HG03159 (cell line): ENCODE measurements at regions not wholly inside any gene's neighbourhood (a gene's known extent, or its start where the extent isn't known, plus 50 kb on each side); places are given as distances from the start of the nearest gene placed in this dataset.
"Not testable (repeated sequence)": the region's sequence is repeated elsewhere in the genome, so short reads cannot be mapped to it uniquely, and the experiment has no call there.

Experiments used
- ATAC-seq: cut with Tn5 transposase; IDR thresholded peaks from one replicate; pipeline ENCODE4 v1.9.1; 2021; ENCODE audit warnings: mild to moderate bottlenecking, moderate library complexity; ENCODE audit not compliant: unreplicated experiment

- no peak for ATAC-seq
Observed at GRCh38 chr6:51463321-51463720, 624.1 kb downstream of the PKHD1 start.

- ATAC-seq = no peak
Observed at GRCh38 chr6:51464956-51465355, 622.5 kb downstream of the PKHD1 start.

GRCh38 chr6:51466427-51466826 is 621.0 kb downstream of the PKHD1 start:
- no peak for ATAC-seq

GRCh38 chr6:51467231-51467952 is 620.0 kb downstream of the PKHD1 start:
- no peak for ATAC-seq

- ATAC-seq = no peak
Observed at GRCh38 chr6:51468704-51469103, 618.7 kb downstream of the PKHD1 start.

- no peak for ATAC-seq
Observed at GRCh38 chr6:51472745-51473487, 614.5 kb downstream of the PKHD1 start.

- ATAC-seq = no peak
Observed at GRCh38 chr6:51474022-51474975, 613.1 kb downstream of the PKHD1 start.

GRCh38 chr6:51477711-51478311 is 609.6 kb downstream of the PKHD1 start:
- ATAC-seq = no peak

GRCh38 chr6:51479296-51479695 is 608.1 kb downstream of the PKHD1 start:
- ATAC-seq = no peak

- no peak for ATAC-seq
Observed at GRCh38 chr6:51480040-51480439, 607.4 kb downstream of the PKHD1 start.

- not testable (repeated sequence) for ATAC-seq
Observed at GRCh38 chr6:51485869-51486268, 601.5 kb downstream of the PKHD1 start.

- no peak for ATAC-seq
Observed at GRCh38 chr6:51487937-51488336, 599.5 kb downstream of the PKHD1 start.

- no peak for ATAC-seq
Observed at GRCh38 chr6:51489133-51489532, 598.3 kb downstream of the PKHD1 start.

- no peak for ATAC-seq
Observed at GRCh38 chr6:51490101-51490500, 597.3 kb downstream of the PKHD1 start.

- no peak for ATAC-seq
Observed at GRCh38 chr6:51494342-51494741, 593.1 kb downstream of the PKHD1 start.

- no peak for ATAC-seq
Observed at GRCh38 chr6:51495096-51495495, 592.3 kb downstream of the PKHD1 start.

- ATAC-seq = no peak
Observed at GRCh38 chr6:51495610-51496396, 591.6 kb downstream of the PKHD1 start.

GRCh38 chr6:51502996-51503395 is 584.4 kb downstream of the PKHD1 start:
- ATAC-seq = no peak

- no peak for ATAC-seq
Observed at GRCh38 chr6:51505434-51505833, 582.0 kb downstream of the PKHD1 start.

- ATAC-seq = no peak
Observed at GRCh38 chr6:51509597-51509996, 577.8 kb downstream of the PKHD1 start.
